Neural progenitor cell (in vitro differentiated cells): ENCODE measurements at regions not wholly inside any gene's neighbourhood (a gene's known extent, or its start where the extent isn't known, plus 50 kb on each side); places are given as distances from the start of the nearest gene placed in this dataset.

Experiments
- CTCF ChIP-seq: fragments of 200-600 bp; sonication (generic); IDR thresholded peaks from 2 replicates; pipeline ENCODE4 v1.5.1; 2017; ENCODE audit warnings: antibody characterized with exemption, mild to moderate bottlenecking
- EZH2 ChIP-seq: fragments of 200-600 bp; sonication (generic); IDR thresholded peaks from 2 replicates; pipeline ENCODE4 v1.6.1; 2017; ENCODE audit warnings: antibody characterized with exemption, mild to moderate bottlenecking, moderate library complexity
- EZH2phosphoT487 ChIP-seq: fragments of 200-600 bp; sonication (generic); IDR thresholded peaks from 2 replicates; pipeline ENCODE4 v1.6.1; 2017; ENCODE audit warnings: antibody characterized with exemption

- TF ChIP-seq CTCF (no peak), EZH2phosphoT487 (no peak), EZH2 (no peak)
Measured at GRCh38 chr5:167916261-167916691, 375.2 kb upstream of the WWC1 start.
